ENCODE measurements at regions not wholly inside any gene's neighbourhood (a gene's known extent, or its start where the extent isn't known, plus 50 kb on each side); places are given as distances from the start of the nearest gene placed in this dataset.

GRCh38 chr10:2173327-2173726 lies 436.0 kb upstream of the ADARB2 start:
- DNase-seq (ENCODE audit: low read depth): no peak

GRCh38 chr10:2165771-2166460 lies 428.6 kb upstream of the ADARB2 start:
- DNase-seq (ENCODE audit: low read depth): no peak

- DNase-seq (ENCODE audit: low read depth): no peak
Measured at GRCh38 chr10:2150288-2150687, 413.0 kb upstream of the ADARB2 start.

- no peak for DNase-seq (ENCODE audit: low read depth)
Measured at GRCh38 chr10:2145926-2146478, 408.7 kb upstream of the ADARB2 start.

- DNase-seq (ENCODE audit: low read depth): no peak
Measured at GRCh38 chr10:2145491-2145890, 408.2 kb upstream of the ADARB2 start.

GRCh38 chr10:2144584-2144983 lies 407.3 kb upstream of the ADARB2 start:
- DNase-seq (ENCODE audit: low read depth): no peak

GRCh38 chr10:2143213-2143835 lies 406.0 kb upstream of the ADARB2 start:
- no peak for DNase-seq (ENCODE audit: low read depth)

GRCh38 chr10:2139746-2140145 lies 402.4 kb upstream of the ADARB2 start:
- no peak for DNase-seq (ENCODE audit: low read depth)

GRCh38 chr10:2137549-2138174 lies 400.3 kb upstream of the ADARB2 start:
- no peak for DNase-seq (ENCODE audit: low read depth)

GRCh38 chr10:2130705-2131305 lies 393.5 kb upstream of the ADARB2 start:
- no peak for DNase-seq (ENCODE audit: low read depth)

- DNase-seq (ENCODE audit: low read depth): no peak
Measured at GRCh38 chr10:2128991-2129390, 391.7 kb upstream of the ADARB2 start.

- DNase-seq (ENCODE audit: low read depth): no peak
Measured at GRCh38 chr10:2124135-2124534, 386.8 kb upstream of the ADARB2 start.

- DNase-seq (ENCODE audit: low read depth): no peak
Measured at GRCh38 chr10:2122431-2123124, 385.3 kb upstream of the ADARB2 start.

- DNase-seq (ENCODE audit: low read depth): no peak
Measured at GRCh38 chr10:2121929-2122328, 384.6 kb upstream of the ADARB2 start.

GRCh38 chr10:2121315-2121714 lies 384.0 kb upstream of the ADARB2 start:
- DNase-seq (ENCODE audit: low read depth): no peak

GRCh38 chr10:2120746-2121145 lies 383.4 kb upstream of the ADARB2 start:
- DNase-seq (ENCODE audit: low read depth): no peak

GRCh38 chr10:2119316-2119715 lies 382.0 kb upstream of the ADARB2 start:
- DNase-seq (ENCODE audit: low read depth): no peak

GRCh38 chr10:2118201-2118600 lies 380.9 kb upstream of the ADARB2 start:
- no peak for DNase-seq (ENCODE audit: low read depth)

- DNase-seq (ENCODE audit: low read depth): no peak
Measured at GRCh38 chr10:2117641-2118040, 380.3 kb upstream of the ADARB2 start.

- no peak for DNase-seq (ENCODE audit: low read depth)
Measured at GRCh38 chr10:2111965-2112364, 374.6 kb upstream of the ADARB2 start.

- no peak for DNase-seq (ENCODE audit: low read depth)
Measured at GRCh38 chr10:2108496-2108895, 371.2 kb upstream of the ADARB2 start.

- DNase-seq (ENCODE audit: low read depth): no peak
Measured at GRCh38 chr10:2106641-2107040, 369.3 kb upstream of the ADARB2 start.

All from GM04504 (cell line).